HCEC 1CT (cell line): ENCODE measurements at regions not wholly inside any gene's neighbourhood (a gene's known extent, or its start where the extent isn't known, plus 50 kb on each side); places are given as distances from the start of the nearest gene placed in this dataset.

Experiments used
- DNase-seq: peaks from one replicate; pipeline ENCODE4 v3.0.0-alpha.2; 2017

DNA sequence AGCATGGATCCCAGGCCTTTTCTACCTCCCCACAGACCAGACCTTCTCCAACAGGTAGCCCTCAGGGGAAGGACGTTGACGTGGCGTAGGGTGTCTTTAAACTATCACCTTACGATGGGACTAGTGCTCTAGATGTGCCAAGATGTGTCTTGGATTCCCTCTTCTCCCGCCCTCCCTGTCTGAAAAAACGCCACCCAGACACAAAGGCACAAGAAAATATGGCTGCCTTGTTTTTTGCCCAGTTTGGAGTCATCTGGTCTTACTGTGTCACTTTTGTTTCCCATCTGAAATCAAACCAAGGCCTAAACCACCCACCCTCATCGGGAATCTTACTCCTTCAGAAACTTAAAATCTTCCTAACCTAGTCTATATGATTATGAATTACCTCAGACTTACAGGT lies 235.4 kb downstream of the OR13H1 start:
- no peak for DNase-seq

DNA sequence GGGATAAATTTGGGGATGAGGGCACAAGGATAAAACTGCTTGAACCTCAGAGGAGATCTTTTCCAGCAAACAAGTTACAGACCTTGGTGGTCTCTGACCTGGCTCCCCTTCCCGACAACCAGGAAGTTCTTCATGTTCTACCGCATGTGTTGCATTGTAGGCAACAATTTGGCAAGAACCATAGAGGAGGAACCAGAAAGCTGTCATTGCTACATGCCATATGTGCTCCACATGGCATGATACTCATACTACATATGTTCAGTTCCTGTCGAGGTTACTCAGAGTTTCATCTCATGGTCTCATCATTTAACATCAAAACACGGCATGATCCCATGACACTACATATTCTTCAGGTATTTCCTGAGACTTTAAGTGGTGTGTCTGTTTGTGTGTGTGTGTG lies 235.9 kb downstream of the OR13H1 start:
- DNase-seq: no peak

DNA sequence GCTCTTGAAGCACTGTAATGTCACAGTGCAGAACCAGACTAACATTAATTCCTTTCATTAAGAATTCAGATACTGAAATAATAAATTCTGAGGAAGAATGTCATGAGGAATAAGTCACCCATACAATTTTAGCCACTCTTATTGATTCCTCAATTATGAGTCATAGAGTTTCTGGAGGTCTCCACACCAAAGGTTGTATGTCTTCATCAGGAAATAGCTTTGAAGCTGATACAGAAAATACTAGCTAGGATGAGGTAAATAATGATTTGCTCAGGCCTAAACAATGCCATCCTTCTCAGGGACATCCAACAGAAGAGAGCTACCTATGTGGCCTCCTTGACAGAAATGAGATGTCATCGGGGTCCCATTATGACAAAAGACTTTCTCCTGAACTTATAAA lies 238.8 kb downstream of the OR13H1 start:
- DNase-seq: peak; percentile 9

DNA sequence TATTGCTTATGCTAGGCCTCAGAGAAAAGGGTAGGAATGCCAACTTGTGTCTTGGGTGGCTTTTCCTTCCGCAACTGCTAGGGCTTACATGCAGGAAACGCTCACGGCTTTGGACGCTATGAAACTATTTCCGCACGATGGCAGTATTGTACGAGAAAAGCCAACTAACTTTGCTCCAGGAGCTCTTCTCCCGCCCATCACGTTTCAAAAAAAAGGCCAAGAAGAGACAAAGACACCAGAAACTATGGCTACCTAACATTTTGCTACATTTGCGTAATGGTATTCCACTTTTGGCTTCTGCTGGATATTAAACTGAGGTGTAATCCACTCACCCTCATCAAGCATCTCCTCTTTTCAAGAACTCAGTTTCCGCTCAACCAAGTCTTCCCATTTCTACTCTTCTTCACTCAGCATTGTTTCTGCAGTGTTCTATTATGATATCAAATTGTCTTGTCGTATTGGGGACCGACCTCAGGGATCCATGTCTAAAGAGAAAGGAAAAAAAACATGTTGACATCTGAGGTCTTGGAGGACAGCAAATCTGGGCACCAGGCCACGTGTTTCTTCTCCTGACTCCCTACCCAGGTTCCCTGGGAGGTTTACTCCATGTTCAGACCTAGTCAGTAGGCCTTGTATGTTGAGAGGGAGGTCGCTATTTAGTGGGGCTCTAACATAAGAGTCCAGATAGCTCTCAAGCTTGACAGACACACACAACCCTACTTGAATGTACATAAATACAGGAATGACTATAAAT lies 239.4 kb upstream of the STK26 start:
- no peak for DNase-seq

DNA sequence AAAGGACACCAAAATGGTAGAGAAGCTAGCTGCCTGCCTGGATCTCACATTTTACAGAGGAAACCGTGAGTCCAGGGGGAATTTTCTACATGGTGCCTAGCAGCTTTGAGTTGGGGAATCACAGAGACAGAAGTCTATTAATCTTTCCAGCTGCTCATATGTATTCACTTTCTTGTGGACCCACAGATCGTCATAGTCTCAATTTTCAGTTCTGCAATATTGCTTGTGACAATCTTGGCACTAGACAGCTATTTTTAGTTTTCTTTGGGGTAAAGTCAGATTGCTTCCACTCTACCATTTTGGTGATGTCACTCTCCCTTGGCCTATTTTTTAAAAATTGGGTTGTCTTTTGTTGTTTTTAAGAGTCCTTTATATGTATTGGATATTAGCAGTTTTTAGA lies 233.4 kb upstream of the STK26 start:
- no peak for DNase-seq

DNA sequence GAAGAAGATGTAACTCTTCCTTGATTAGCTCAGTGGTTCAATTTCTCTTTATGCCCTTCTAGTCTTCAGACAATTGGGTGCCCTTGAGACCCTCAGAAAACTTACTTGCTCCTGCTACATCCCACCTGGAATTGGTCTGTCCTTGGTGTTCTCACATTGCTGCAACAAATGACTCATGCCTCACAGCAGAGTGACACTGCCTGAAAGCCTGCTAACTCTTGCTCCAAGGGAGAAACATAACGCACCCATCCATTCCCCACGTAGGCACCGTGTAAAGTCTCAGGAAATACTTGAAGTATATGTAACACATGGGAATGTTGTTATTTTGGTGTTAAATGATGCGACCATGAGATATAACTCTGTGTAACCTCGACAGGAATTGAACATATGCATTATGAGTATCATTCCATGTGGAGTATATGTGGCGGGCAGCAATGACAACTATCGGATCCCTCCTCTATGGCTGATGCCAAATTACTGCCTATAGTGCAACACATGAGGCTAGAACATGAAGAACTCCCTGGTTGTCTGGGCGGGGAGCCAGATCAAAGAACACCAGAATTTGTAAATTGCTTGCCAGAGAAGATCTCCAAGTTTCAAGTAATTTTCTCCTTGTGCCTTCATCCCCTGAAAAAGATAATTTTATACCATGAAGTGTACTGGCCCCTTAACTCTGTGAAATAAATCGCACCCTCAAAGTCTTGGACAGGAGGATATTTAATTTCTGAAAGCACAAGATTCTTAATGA lies 231.3 kb upstream of the STK26 start:
- no peak for DNase-seq

DNA sequence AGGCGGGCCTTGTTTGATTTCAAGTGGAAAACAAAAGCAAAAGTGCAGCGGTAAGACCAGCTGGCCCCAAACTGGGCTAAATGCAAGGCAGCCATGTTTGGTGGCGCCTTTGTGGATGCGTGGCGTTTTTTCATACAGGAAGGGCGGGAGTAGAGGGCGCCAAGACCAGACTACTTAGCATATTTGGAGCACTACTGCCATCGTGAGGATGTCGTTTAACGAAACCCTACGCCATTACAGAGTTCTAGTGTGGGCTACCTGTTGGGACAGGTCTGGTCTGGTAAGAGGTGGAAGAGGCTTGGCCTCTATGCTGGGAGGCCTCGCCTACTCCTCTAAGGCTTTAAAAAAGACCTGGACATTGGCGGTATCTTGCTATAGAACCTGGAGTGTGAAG lies 230.7 kb upstream of the STK26 start:
- no peak for DNase-seq

DNA sequence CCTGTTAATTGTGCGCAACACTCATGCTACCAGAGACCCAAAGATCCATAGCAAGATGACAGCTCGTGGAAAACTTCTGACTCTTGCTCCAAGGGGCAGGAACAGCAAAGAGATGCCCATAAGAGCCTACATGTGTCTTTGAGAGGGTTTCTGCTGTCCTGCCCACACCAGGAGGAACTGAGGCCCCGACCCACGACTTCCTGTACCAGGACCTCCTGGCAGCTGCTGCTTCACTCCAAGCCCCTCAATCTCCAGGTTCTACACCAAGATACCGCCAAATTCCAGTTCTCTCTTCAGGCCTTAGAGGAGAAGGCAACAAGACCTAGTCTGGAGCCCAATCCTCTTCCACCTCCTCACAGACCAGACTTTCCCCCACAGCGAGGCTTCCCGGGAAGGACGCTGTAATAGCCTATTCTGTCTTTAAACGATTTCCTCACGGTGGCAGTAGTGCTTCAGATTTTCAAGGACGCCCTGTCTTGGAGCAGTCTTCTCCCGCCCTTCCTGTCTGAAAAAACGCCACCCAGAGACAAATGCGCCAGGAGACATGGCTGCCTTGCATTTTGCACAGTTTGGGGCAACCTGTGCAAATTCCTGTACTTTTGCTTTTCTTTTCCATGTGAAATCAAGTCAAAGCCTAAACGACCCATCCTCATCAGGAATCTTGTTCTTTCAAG lies 230.2 kb upstream of the STK26 start:
- DNase-seq: peak; percentile 23

DNA sequence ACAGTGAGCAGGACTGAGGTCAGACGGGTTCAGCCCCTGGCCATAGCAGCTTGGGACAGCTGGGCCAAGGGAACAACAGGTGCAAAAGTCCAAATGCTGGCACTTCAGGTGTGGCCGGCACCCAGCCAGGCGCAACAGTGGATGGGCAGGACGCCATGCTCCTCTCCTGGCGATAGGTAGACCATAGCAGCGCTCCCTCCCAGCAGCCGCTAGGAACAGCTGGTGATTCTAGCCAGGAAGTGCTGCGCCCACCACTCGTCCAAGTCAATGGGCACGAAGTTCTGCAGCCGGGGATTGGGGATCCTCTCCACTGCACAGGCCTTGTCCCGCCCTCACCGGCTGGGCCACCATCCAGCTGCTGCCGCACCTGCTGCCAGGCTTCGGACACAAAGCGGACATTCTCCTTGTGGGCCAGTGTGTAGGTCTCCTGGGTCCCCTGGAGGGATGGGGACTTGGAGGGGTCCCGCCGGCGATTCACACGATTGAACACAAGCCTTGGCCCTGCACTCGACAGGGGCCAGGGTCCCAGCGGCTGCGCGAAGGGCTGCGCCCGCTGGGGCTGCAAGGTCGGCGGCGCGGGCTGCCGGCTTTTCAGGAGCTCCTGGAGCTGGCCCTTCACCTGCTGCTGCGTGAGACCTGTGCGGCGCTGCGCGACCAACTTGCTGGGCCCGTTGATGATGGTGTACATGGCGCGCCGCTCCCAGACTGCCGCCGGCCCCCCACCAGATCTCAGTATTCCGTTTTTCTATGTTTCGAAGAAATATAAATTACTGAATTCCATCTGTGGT lies 227.5 kb upstream of the STK26 start:
- DNase-seq: no peak

DNA sequence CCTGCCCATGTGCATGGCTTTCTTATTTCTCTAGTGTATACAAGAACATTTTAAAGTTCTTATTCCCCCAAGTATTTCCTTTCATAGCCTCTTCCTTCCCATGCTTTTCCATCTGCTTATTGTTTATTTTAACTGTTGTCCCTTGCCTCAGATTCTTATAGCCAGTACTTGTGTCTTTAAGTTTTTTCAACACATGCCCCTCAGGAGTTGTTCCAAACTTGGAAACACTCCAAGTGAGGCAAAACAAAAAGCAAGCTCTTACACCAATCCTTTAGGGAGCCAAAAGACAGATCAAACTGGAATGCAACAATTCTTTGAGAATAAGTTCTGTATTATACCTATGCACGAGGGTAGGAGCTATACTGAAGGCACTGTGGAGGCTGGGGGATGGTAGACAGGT lies 222.0 kb upstream of the STK26 start:
- no peak for DNase-seq

DNA sequence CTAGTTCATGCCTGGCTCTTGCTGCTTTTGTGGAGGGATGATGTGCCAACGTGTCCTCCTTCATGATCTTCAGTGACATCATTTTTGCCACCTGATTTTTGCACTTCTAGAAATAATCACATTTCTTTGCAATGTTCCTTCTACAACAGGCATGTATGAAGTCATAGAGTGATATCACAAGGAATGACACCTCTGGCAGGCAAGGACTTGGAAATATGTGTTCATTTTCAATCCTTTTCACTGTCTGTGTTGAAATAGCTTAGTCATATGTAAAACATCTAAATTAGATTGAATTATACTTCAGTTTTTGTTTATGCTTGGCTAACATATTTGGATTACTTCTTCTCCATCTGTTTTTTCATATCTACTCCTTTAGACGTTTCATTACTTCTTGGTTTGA lies 221.2 kb upstream of the STK26 start:
- DNase-seq: peak; percentile 36

DNA sequence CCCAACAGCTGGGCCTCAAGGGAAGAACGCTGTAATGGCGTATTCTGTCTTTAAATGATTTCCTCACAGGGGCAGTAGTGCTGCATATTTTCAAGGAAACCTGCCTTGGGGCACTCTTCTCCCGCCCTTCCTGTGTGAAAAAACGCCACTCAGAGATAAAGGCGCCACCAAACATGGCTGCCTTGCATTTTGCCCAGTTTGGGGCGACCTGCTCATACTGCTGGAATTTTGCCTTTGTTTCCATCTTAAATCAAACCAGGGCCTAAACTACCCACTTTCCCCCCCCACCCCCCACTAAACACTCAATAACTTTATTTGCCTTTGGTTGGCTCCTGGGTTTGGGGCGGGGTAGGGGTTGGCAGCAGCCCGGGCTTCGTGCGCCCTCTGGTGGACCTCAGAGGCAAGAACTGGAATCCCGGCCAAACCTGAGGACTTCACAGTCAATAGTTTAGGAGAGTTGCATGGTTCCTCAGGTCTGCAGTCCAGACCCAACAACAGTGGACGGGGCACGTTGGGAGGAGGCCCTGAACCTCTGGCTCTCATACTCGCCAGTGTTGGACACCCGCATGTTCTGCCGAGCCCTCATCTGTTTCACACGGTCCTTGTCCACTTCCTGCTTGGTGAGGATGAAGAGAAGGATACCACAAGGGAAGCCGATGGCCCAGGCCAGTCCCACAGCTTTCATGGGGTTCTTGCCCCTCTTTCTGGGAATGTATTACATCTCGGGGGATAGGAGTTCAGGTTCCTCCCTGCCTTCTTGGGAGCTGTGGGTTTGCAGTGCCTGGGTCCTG lies 220.1 kb upstream of the STK26 start:
- no peak for DNase-seq

DNA sequence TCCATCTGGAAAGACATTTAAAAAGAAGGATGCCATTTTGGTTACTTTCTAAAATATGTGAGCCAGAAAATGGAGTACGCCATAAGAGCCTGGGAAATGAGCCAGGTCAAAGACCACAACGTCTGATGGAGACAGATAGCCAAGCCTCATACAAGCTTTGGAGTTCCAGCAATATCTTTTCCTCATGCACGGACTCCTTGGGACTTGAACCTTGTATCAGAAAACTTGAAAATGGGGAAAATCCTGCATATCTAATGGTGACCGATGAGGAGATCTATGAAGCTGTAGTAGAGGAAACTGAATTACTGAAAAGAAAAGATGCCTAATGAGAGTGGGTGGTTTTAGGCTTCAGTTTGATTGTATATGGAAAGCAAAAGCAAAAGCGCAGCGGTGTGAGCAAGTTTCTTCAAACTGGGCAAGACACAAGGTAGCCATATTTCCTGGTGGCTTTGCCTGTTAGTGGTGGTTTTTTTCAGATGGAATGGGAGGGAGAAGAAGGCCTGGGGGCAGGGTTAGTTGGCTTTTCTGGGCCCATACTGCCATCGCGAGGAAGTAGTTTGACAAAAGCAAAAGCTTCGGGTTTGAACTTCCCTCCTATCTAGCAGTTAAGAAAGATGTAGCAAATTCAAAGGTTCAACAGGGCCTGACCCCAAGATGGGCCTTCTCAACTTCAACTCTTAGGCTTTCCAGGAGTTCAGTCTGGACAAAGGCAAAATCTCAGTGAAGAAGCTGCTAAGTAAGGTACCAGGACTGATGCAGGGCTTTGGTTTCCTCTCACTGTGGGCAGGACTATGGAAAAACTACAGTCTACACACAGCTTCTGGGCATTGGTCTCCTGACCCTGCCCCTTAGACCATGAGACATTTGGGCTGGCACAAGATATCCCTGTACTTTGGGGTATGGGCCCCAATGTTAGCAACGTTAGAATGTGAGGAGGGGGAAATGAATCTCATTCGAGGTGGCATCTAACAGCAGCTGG lies 210.0 kb upstream of the STK26 start:
- no peak for DNase-seq

DNA sequence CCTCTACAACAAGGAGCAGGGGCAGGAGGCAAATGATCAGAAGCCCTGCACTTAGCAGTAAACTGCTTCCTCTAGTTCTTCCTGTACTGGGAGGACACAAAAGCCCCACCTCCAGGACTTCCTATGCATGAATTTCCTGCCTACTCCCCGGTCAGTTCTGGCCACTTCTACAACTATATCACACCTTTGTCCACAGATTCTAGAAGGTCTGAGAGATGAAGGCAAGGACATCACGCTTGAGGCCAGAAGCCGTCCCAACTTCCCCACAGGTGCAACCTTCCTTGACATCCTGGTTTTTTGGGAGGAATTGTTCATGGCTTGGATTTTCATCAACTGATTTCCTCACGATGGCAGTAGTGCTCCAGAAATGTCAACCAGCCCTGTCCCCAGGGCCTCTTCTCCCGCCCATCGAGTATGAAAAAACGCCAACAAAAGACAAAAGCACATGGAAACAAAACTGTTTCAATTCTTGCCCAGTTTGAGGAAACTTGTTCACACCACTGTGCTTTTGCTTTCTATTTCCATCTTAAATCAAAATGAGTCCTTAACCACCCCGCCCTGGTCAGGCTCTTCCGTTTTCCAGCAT lies 206.5 kb upstream of the STK26 start:
- DNase-seq: no peak

DNA sequence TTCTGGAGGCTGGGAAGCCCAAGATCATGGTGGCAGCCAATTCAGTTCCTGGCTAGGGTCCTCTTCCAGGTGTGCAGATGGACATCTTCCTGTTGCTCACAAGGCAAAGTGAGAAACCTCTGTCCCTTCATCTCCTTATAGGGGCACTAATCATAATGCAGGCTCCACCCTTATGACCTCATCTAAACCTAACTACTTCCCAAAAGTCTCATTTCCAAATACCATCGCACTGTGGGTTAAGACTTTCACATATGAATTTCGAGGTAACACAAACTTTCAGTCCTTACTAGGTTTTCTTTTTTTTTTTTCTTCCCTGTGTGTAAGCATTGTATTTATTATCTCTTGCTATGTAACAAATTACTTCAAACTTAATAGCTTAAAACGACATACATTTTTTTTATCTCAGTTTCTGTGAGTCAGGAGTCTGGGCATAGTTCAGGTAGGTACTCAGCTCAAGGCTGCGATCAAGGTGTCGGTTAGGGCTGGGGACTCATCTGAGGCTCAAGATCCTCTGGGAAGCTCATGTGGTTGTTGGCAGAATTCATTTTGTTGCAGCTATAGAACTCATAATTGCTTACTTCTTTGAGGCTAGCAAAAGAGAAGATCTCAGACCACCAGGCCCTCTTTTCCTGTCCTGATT lies 204.7 kb upstream of the STK26 start:
- no peak for DNase-seq

DNA sequence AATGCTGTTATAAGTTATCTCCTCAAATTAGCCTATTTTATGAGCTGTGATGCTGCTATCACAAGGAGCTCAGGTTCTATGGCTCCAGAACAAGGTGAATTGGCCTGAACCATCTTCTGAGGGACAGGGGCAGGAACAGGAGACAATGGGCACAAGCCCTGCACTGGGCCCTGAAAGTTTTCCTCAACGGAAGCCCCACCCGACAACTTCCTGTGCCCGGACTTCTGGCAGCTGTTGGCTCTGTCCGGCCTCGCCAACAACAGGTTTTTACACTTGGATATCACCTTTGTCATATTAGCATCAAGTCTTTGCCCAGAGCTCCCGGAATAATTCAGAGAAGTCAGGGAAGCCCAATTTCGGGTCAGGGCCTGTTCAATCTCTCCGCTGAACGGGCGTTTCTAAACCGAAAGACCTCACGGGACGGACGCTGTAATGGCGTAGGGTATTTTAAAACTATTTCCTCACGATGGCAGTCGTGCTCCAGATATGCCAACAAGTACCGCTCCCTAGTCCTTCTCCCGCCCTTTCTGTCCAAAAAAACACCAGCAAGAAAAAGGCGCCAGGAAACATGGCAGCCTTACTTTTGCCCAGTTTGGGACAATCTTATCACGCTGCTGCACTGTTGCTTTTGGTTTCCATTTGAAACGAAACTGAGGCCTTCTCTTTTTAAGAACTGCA lies 201.0 kb upstream of the STK26 start:
- DNase-seq: no peak

DNA sequence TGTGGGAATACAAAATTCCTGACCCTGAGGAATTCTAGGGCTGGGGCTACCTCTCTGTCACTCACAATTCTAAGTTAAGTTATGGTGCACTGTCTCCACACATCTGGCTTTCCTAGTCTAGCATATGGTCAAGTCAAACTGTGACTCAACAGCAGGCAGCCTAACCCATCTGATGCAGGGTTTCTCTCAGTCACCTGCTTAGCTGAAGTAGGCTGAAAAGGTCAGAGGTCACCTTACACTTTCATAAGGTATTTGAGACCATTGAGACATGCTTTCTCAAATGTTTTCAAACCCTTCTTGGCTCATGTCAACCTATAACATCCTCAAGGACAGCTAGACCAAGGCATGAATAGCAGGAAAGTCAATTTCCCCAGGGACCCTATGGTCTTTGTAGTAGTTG lies 196.5 kb upstream of the STK26 start:
- no peak for DNase-seq

DNA sequence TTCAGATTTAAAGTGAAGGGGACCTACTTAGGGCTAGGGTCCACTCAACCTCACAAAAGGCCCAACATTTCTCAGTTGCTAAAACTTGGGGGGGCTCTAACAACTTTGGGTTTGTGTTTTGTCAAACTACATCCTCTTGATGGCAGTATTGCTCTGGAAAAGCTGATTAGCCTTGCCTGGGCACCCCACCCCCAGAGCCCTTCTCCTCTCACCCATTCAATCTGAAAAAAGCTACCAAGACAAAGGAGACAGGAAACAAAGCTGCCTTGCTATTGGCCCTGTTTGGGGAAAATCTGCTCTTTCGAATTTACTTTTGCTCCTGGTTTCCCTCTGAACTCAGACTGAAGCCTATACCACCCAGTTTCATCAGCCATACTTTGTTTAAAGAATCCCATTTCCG lies 195.2 kb upstream of the STK26 start:
- DNase-seq: no peak

DNA sequence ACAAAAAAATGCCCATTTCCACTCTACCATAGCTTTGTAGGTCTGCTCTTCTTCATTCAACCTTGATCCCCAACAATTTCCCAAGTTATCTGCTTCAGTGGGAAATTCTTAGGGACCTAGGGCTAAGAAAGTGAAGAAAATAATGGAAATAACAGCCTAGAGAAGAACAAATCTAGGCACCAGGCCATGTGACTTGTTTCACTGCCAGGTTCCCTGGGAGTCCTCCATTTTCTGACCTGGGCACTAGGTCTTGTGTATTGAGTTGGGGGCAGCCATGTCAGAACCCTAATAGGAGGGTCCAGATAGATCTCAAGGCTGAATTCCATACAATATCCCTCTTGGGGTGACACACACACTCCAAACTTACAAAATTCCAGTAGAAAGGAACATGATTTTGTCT lies 194.6 kb upstream of the STK26 start:
- DNase-seq: no peak
